Astrocyte of the cerebellum (primary cell): ENCODE measurements at regions not wholly inside any gene's neighbourhood (a gene's known extent, or its start where the extent isn't known, plus 50 kb on each side); places are given as distances from the start of the nearest gene placed in this dataset.

Source experiments
- DNase-seq: peaks from one replicate; pipeline ENCODE4 v3.0.0-alpha.2; 2011; ENCODE audit warnings: low read depth
- H3K4me3 ChIP-seq: 2 replicates; pipeline ENCODE4 v1.5.1; 2011; ENCODE audit warnings: mild to moderate bottlenecking, low read depth, low read length, moderate library complexity
- in situ Hi-C: cut with HindIII; loops from 2 replicates; pipeline ENCODE4 v1.10.0; 2017; ENCODE audit warnings: low sequenced_read_pairs
- TF ChIP-seq, protein P1 (sequence below): IDR thresholded peaks from 2 replicates; pipeline ENCODE4 v1.5.1; 2012; ENCODE audit warnings: low read length, low read depth, moderate library complexity, mild to moderate bottlenecking; ENCODE audit errors: missing control alignments

DNA sequence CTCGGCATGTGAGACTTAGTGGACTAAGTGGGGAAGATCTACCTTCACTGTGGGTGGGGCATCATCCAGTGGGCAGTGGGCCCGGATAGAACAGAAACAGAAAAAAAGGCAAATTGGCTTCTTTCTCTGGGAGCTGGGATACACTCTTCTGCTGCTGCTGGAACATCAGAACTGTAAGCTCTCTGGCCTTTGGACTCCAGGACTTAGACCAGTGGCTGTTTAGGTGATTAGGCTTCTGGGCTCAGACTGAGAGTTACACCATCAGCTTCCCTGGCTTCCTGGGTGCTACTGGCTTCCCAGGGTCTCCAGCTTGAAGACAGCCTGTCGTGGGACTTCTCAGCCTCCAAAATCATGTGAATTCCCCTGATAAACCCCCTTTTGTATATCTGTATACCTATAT is 122.7 kb upstream of the SLC28A3 start:
- H3K4me3 ChIP-seq = no peak overlapping the region
- no peak for DNase-seq
- TF ChIP-seq, protein P1, sequence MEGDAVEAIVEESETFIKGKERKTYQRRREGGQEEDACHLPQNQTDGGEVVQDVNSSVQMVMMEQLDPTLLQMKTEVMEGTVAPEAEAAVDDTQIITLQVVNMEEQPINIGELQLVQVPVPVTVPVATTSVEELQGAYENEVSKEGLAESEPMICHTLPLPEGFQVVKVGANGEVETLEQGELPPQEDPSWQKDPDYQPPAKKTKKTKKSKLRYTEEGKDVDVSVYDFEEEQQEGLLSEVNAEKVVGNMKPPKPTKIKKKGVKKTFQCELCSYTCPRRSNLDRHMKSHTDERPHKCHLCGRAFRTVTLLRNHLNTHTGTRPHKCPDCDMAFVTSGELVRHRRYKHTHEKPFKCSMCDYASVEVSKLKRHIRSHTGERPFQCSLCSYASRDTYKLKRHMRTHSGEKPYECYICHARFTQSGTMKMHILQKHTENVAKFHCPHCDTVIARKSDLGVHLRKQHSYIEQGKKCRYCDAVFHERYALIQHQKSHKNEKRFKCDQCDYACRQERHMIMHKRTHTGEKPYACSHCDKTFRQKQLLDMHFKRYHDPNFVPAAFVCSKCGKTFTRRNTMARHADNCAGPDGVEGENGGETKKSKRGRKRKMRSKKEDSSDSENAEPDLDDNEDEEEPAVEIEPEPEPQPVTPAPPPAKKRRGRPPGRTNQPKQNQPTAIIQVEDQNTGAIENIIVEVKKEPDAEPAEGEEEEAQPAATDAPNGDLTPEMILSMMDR = no peak
- in situ Hi-C loops = no loop called here

DNA sequence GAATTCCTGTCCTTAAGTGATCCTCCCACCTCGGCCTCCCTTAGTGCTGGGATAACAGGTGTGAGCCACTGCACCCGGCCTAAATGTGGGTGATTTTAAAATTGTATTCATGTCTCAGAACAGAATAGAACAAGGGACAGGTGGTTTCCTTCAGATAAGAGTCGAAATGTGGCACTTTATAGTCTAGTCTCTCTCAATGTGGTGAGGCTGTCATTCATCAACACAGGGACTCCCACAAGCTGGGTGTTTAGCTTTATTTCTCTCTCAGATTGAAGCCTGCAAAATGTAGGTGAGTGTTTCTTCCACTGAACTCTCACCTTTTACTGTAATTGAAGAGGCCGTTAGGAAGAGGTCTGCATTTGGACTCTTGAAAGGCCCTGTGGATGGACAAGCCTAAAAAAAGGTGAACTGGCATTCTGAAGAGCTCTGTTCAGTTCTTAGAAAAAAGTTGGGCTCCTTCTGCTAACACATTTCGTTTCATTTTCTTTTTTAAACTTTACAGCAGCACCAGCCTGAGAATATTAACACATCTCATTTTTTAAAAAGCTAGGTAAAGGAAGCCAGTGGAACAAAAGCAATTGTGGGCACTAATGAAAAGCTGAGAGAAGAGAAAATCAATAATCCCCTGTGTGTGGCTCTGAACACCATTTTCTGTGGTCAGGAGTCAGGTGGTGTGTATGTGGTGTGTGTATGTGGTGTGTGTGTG is 126.2 kb upstream of the SLC28A3 start:
- in situ Hi-C loops = no loop called here
- TF ChIP-seq, protein P1 = no peak
- H3K4me3 ChIP-seq = no peak overlapping the region
- no peak for DNase-seq

DNA sequence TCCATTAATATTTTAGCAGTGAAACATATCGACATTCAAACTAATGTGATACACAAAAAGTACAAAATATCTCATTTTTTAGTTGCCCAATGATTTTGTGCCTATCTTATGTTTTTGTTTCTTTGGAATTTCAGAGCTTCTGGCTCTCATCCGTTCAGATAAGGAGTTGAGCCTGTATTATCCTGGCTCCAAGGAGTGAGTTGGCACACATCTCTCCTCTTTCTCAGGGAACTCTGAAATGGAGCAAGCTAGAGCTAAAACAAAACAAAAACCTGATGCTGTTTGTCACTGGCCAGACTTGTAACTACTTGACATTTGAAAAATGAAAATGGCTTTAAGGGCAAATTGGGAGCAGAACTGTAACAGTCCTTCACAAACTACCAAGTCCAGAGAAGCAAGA is 131.3 kb upstream of the SLC28A3 start:
- DNase-seq = no peak
- TF ChIP-seq, protein P1 = no peak
- in situ Hi-C loops = no loop called here
- no peak overlapping the region for H3K4me3 ChIP-seq

- in situ Hi-C loops = no loop called here
- TF ChIP-seq, protein P1 = no peak
- H3K4me3 ChIP-seq = no peak overlapping the region
- DNase-seq = no peak
Measured at GRCh38 chr9:84478996-84479395, 138.4 kb upstream of the SLC28A3 start.

DNA sequence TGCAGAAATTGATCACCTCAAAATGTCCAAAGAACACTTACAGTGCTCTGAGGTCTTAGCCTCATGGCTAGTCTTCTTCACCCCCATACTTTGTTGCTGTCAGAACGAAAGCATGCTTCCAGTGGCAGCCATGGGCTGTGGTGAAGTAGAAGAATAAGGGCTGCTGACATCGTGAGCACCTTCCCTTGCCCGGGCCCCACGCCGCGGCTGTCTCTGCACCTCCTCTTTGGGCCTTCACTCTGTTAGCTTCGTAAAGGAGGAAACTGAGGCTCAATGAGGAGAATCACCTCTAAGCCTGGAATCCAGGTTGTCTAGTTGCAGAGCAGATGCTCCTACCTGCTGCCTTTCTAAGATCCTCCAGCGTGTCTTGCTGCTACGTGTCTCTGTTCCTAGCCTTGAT is 139.5 kb upstream of the SLC28A3 start:
- in situ Hi-C loops = no loop called here
- TF ChIP-seq, protein P1 = no peak
- DNase-seq = no peak
- no peak overlapping the region for H3K4me3 ChIP-seq

DNA sequence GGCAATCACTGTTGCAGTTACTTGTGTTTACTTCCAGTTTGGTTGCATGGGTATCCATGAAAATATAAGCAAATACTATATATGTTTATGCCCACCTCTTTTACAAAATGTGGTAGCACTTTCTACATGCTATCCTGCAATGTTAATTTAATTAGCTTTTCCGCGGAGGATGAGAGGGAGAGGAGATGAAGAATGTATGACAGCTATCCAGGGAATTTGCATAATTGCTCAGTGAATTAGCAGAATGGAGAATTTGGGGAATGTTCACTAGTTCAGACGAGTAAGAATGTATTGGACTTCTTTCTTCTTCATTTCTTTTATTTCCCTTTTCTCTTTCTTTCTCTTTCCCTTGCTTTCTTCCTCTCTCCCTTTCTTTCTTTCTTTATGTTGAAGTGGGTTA is 140.7 kb upstream of the SLC28A3 start:
- TF ChIP-seq, protein P1 = no peak
- DNase-seq = no peak
- in situ Hi-C loops = no loop called here

More for the DNA sequence above, 140.7 kb upstream of the SLC28A3 start:
- H3K4me3 ChIP-seq = no peak overlapping the region
